ENCODE measurements at regions not wholly inside any gene's neighbourhood (a gene's known extent, or its start where the extent isn't known, plus 50 kb on each side); places are given as distances from the start of the nearest gene placed in this dataset.

DNA sequence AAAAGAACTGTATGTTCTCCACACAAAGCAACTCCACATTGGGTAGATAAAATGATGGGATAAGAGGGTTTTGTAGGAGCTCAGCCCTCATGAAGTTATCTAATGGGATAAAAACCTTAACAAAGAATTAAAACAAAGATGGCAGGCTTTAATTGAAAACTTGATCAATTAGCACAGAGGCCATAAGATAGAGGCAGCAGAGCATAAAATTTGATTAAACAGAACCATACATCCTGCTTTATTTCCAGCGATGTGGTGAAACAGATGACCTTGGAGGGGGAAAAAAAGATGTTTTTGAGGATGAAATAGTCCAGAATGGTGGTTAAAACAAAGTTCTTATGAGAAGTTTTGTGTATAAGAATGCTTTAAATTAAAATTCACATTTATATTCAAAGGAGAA is 130.9 kb upstream of the ALCAM start:
- Histone ChIP-seq H3K36me3 (ENCODE audit: control insufficient read depth, insufficient read depth, low read length) (no peaks in the 10 kb centered on the region), H3K4me1 (no peaks in the 10 kb centered on the region), H3K27me3 (replicated peaks; ENCODE audit: control insufficient read depth, insufficient read depth, low read length) (no peaks in the 10 kb centered on the region), H3K9me3 (no peaks in the 10 kb centered on the region), H3K4me3 (ENCODE audit: low read depth, low read length) (no peak overlapping the region)
- Mint-ChIP-seq H3K27me3 (ENCODE audit: insufficient read depth, unreplicated experiment) (no peaks in the 10 kb centered on the region), H3K4me1 (ENCODE audit: low read depth, unreplicated experiment) (no peaks in the 10 kb centered on the region), H3K4me3 (ENCODE audit: unreplicated experiment) (no peak overlapping the region), H3K27ac (ENCODE audit: unreplicated experiment) (no peak overlapping the region), H3K9me3 (ENCODE audit: unreplicated experiment) (no peaks in the 10 kb centered on the region), H3K36me3 (ENCODE audit: insufficient read depth, unreplicated experiment) (no peaks in the 10 kb centered on the region)
- no TSS peak for BruUV-seq (replicated peaks)
- TF ChIP-seq, protein P1, sequence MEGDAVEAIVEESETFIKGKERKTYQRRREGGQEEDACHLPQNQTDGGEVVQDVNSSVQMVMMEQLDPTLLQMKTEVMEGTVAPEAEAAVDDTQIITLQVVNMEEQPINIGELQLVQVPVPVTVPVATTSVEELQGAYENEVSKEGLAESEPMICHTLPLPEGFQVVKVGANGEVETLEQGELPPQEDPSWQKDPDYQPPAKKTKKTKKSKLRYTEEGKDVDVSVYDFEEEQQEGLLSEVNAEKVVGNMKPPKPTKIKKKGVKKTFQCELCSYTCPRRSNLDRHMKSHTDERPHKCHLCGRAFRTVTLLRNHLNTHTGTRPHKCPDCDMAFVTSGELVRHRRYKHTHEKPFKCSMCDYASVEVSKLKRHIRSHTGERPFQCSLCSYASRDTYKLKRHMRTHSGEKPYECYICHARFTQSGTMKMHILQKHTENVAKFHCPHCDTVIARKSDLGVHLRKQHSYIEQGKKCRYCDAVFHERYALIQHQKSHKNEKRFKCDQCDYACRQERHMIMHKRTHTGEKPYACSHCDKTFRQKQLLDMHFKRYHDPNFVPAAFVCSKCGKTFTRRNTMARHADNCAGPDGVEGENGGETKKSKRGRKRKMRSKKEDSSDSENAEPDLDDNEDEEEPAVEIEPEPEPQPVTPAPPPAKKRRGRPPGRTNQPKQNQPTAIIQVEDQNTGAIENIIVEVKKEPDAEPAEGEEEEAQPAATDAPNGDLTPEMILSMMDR (IDR thresholded peaks at IDR 0.05; ENCODE audit: insufficient read depth in 1 of 2, low read depth in 1 of 2, low read length in 1 of 2, severe bottlenecking in 1 of 2, unreplicated experiment in 1 of 2), result no peak
- CTCF ChIA-PET, result no interaction called here
- intact Hi-C loops (cut with micrococcal nuclease; ENCODE audit: unreplicated experiment), result no loop called here
- POLR2A ChIA-PET, result no interaction called here
- no peak for DNase-seq

- no TSS peak for BruUV-seq (replicated peaks)
- POLR2A ChIA-PET, result no interaction called here
- CTCF ChIA-PET, result no interaction called here
Observed at GRCh38 chr3:105238367-105238766, 128.3 kb upstream of the ALCAM start.

DNA sequence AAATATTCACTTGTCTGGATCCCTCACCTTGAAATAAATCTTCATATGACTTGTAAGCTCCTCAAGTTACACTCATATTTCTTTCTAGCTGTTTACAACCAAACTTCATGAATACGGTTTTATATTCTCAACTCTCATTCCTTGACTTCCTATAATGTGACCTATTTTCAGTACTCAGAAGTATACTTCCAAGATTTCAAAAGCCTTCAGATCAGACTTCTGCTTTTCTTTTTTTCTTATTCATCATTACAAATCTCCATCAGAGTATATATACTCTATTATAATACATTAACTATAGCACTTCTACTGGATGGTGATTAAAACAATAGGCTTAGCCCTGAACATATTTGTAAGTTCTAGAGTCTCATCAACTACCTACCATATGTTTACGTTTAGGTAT is 123.6 kb upstream of the ALCAM start:
- no peak for DNase-seq
- H3K4me3 Mint-ChIP-seq (ENCODE audit: unreplicated experiment), result no peak overlapping the region
- no peaks in the 10 kb centered on the region for H3K4me1 Mint-ChIP-seq (ENCODE audit: low read depth, unreplicated experiment)
- CTCF ChIA-PET, result no interaction called here
- no peak overlapping the region for H3K27ac Mint-ChIP-seq (ENCODE audit: unreplicated experiment)
- no peaks in the 10 kb centered on the region for H3K36me3 Mint-ChIP-seq (ENCODE audit: insufficient read depth, unreplicated experiment)
- H3K27me3 ChIP-seq (replicated peaks; ENCODE audit: control insufficient read depth, insufficient read depth, low read length), result no peaks in the 10 kb centered on the region
- H3K4me3 ChIP-seq (ENCODE audit: low read depth, low read length), result no peak overlapping the region
- H3K9me3 ChIP-seq, result no peaks in the 10 kb centered on the region
- no TSS peak for BruUV-seq (replicated peaks)
- TF ChIP-seq, protein P1 (IDR thresholded peaks at IDR 0.05; ENCODE audit: insufficient read depth in 1 of 2, low read depth in 1 of 2, low read length in 1 of 2, severe bottlenecking in 1 of 2, unreplicated experiment in 1 of 2), result no peak
- no peaks in the 10 kb centered on the region for H3K27me3 Mint-ChIP-seq (ENCODE audit: insufficient read depth, unreplicated experiment)
- POLR2A ChIA-PET, result no interaction called here
- H3K4me1 ChIP-seq, result no peaks in the 10 kb centered on the region
- H3K36me3 ChIP-seq (ENCODE audit: control insufficient read depth, insufficient read depth, low read length), result no peaks in the 10 kb centered on the region
- intact Hi-C loops (cut with micrococcal nuclease; ENCODE audit: unreplicated experiment), result no loop called here
- H3K9me3 Mint-ChIP-seq (ENCODE audit: unreplicated experiment), result no peaks in the 10 kb centered on the region

More at GRCh38 chr3:105238367-105238766, 128.3 kb upstream of the ALCAM start:
- Histone ChIP-seq H3K9me3 (no peaks in the 10 kb centered on the region), H3K4me1 (no peaks in the 10 kb centered on the region), H3K4me3 (ENCODE audit: low read depth, low read length) (no peak overlapping the region), H3K36me3 (ENCODE audit: control insufficient read depth, insufficient read depth, low read length) (no peaks in the 10 kb centered on the region), H3K27me3 (replicated peaks; ENCODE audit: control insufficient read depth, insufficient read depth, low read length) (no peaks in the 10 kb centered on the region)
- TF ChIP-seq, protein P1 (IDR thresholded peaks at IDR 0.05; ENCODE audit: insufficient read depth in 1 of 2, low read depth in 1 of 2, low read length in 1 of 2, severe bottlenecking in 1 of 2, unreplicated experiment in 1 of 2), result no peak
- Mint-ChIP-seq H3K27ac (ENCODE audit: unreplicated experiment) (no peak overlapping the region), H3K4me1 (ENCODE audit: low read depth, unreplicated experiment) (no peaks in the 10 kb centered on the region), H3K27me3 (ENCODE audit: insufficient read depth, unreplicated experiment) (no peaks in the 10 kb centered on the region), H3K9me3 (ENCODE audit: unreplicated experiment) (no peaks in the 10 kb centered on the region), H3K4me3 (ENCODE audit: unreplicated experiment) (no peak overlapping the region), H3K36me3 (ENCODE audit: insufficient read depth, unreplicated experiment) (no peaks in the 10 kb centered on the region)
- DNase-seq, result no peak
- intact Hi-C loops (cut with micrococcal nuclease; ENCODE audit: unreplicated experiment), result no loop called here

All from Caco-2 (cell line).